HEK293 (cell line): ENCODE measurements at regions not wholly inside any gene's neighbourhood (a gene's known extent, or its start where the extent isn't known, plus 50 kb on each side); places are given as distances from the start of the nearest gene placed in this dataset.

Source experiments
- CTCF ChIA-PET: fragments of 350-600 bp; formaldehyde crosslinking; extraction: SDS; loops from one replicate; lab custom pipeline; 2021; ENCODE audit warnings: antibody characterized with exemption; lab: Yijun Ruan, JAX
- POLR2A ChIA-PET: fragments of 300-600 bp; formaldehyde crosslinking; extraction: SDS; loops from one replicate; lab custom pipeline; 2020; ENCODE audit warnings: antibody characterized with exemption, inconsistent platforms; lab: Yijun Ruan, JAX
- H3K27ac ChIP-seq: fragments of 200-500 bp; sonication (Bioruptor generic); 2 replicates; pipeline ENCODE4 v1.5.1; 2014; ENCODE audit warnings: low read depth, low read length, control low read depth, inconsistent platforms; ENCODE audit errors: extremely low read depth
- H3K36me3 ChIP-seq, 2 experiments: fragments of 200-500 bp in 1 of 2; sonication (Bioruptor generic) in 1 of 2; 1 replicate in 1 of 2; 2 replicates in 1 of 2; pipeline ENCODE4 v1.5.1; 2014 to 2017; ENCODE audit warnings: inconsistent platforms in 2 of 2, low read length in 2 of 2; ENCODE audit not compliant: control insufficient read depth in 2 of 2, insufficient read depth in 1 of 2
- H3K4me1 ChIP-seq: fragments of 200-500 bp; sonication (Bioruptor generic); 2 replicates; pipeline ENCODE4 v1.5.1; 2014; ENCODE audit warnings: mild to moderate bottlenecking, low read length, inconsistent platforms; ENCODE audit not compliant: control insufficient read depth, insufficient read depth
- H3K4me3 ChIP-seq: 2 replicates; pipeline ENCODE4 v1.5.1; 2011; ENCODE audit warnings: low read depth, mild to moderate bottlenecking, control low read depth, low read length, moderate library complexity
- H3K9me3 ChIP-seq: fragments of 200-500 bp; sonication (Bioruptor generic); 2 replicates; pipeline ENCODE4 v1.5.1; 2014; ENCODE audit warnings: low read depth, low read length, inconsistent platforms; ENCODE audit not compliant: control insufficient read depth, insufficient read depth
- ATF2 ChIP-seq: fragments of 450-650 bp; formaldehyde crosslinking; IDR thresholded peaks from 2 replicates; pipeline ENCODE4 v1.5.1; 2016; ENCODE audit warnings: missing biosample characterization, missing genetic modification characterization, low read depth
- HOXA7 ChIP-seq: sonication (generic); formaldehyde crosslinking; IDR thresholded peaks from 2 replicates; pipeline ENCODE4 v1.8.1; 2022; ENCODE audit warnings: missing genetic modification reagents, borderline replicate concordance
- REST ChIP-seq: fragments of 450-650 bp; formaldehyde crosslinking; IDR thresholded peaks from 2 replicates; pipeline ENCODE4 v1.5.1; 2016; ENCODE audit warnings: missing biosample characterization, missing genetic modification characterization
- ZFP37 ChIP-seq: fragments of 450-650 bp; formaldehyde crosslinking; IDR thresholded peaks from 2 replicates; pipeline ENCODE4 v1.5.1; 2016; ENCODE audit warnings: missing biosample characterization, missing genetic modification characterization
- ZIC2 ChIP-seq: fragments of 450-650 bp; formaldehyde crosslinking; IDR thresholded peaks from 2 replicates; pipeline ENCODE4 v1.5.1; 2016; ENCODE audit warnings: missing biosample characterization, missing genetic modification characterization
- ZNF140 ChIP-seq: fragments of 450-650 bp; formaldehyde crosslinking; IDR thresholded peaks from 2 replicates; pipeline ENCODE4 v1.5.1; 2016; ENCODE audit warnings: missing biosample characterization, missing genetic modification characterization
- ZNF146 ChIP-seq: fragments of 450-650 bp; formaldehyde crosslinking; IDR thresholded peaks from 2 replicates; pipeline ENCODE4 v1.5.1; 2016; ENCODE audit warnings: missing biosample characterization, missing genetic modification characterization
- ZNF169 ChIP-seq: fragments of 450-650 bp; formaldehyde crosslinking; IDR thresholded peaks from 2 replicates; pipeline ENCODE4 v1.5.1; 2016; ENCODE audit warnings: missing biosample characterization, missing genetic modification characterization
- ZNF366 ChIP-seq: fragments of 450-650 bp; formaldehyde crosslinking; conservative IDR thresholded peaks from 2 replicates; pipeline ENCODE4 v1.5.1; 2016; ENCODE audit warnings: missing biosample characterization, missing genetic modification characterization
- ZNF549 ChIP-seq: fragments of 450-650 bp; IDR thresholded peaks from 2 replicates; pipeline ENCODE4 v1.5.1; 2018; ENCODE audit warnings: missing biosample characterization, missing genetic modification characterization, mild to moderate bottlenecking, inconsistent platforms, moderate library complexity
- ZNF571 ChIP-seq: fragments of 450-650 bp; formaldehyde crosslinking; IDR thresholded peaks from 2 replicates; pipeline ENCODE4 v1.5.0; 2017; ENCODE audit warnings: missing biosample characterization, missing genetic modification characterization
- ZNF645 ChIP-seq: fragments of 450-650 bp; formaldehyde crosslinking; IDR thresholded peaks from 2 replicates; pipeline ENCODE4; 2016; ENCODE audit warnings: missing biosample characterization, missing genetic modification characterization
- ZNF660 ChIP-seq: fragments of 450-650 bp; IDR thresholded peaks from 2 replicates; pipeline ENCODE4 v1.5.1; 2018; ENCODE audit warnings: missing biosample characterization, mild to moderate bottlenecking, missing genetic modification characterization
- ZNF76 ChIP-seq: fragments of 450-650 bp; formaldehyde crosslinking; IDR thresholded peaks from 2 replicates; pipeline ENCODE4; 2016; ENCODE audit warnings: low read depth, missing biosample characterization, missing genetic modification characterization, borderline replicate concordance
- ZNF830 ChIP-seq: fragments of 450-650 bp; IDR thresholded peaks from 2 replicates; pipeline ENCODE4 v1.5.0; 2018; ENCODE audit warnings: missing biosample characterization, missing genetic modification characterization, low read depth, mild to moderate bottlenecking, moderate library complexity
- ZNF837 ChIP-seq: fragments of 450-650 bp; formaldehyde crosslinking; IDR thresholded peaks from 2 replicates; pipeline ENCODE4 v1.5.1; 2016; ENCODE audit warnings: missing biosample characterization, missing genetic modification characterization
- ZSCAN30 ChIP-seq: fragments of 450-650 bp; IDR thresholded peaks from 2 replicates; pipeline ENCODE4 v1.5.1; 2018; ENCODE audit warnings: missing biosample characterization, mild to moderate bottlenecking, missing genetic modification characterization, moderate library complexity
- ZSCAN4 ChIP-seq: fragments of 450-650 bp; formaldehyde crosslinking; IDR thresholded peaks from 2 replicates; pipeline ENCODE4 v1.5.1; 2017; ENCODE audit warnings: missing biosample characterization, missing genetic modification characterization
- ZSCAN5A ChIP-seq: fragments of 450-650 bp; formaldehyde crosslinking; IDR thresholded peaks from 2 replicates; pipeline ENCODE4 v1.5.1; 2016; ENCODE audit warnings: missing biosample characterization, missing genetic modification characterization

GRCh38 chr1:65584399-65584798 is 163.9 kb downstream of the LEPR start (continued):
- TF ChIP-seq ZFP37 (tag by site-specific recombination) (no peak), ZIC2 (tag by site-specific recombination) (no peak), ZNF169 (tag by site-specific recombination) (no peak), ZNF140 (tag by site-specific recombination) (no peak), ZNF645 (tag by site-specific recombination) (no peak)

GRCh38 chr1:65590279-65590678 is 169.8 kb downstream of the LEPR start:
- Histone ChIP-seq H3K9me3 (no peaks in the 10 kb centered on the region), H3K27ac (no peak overlapping the region), H3K36me3 (no peaks in the 10 kb centered on the region), H3K4me3 (no peak overlapping the region), H3K4me1 (no peaks in the 10 kb centered on the region)
- ChIA-PET CTCF (no interaction called here), POLR2A (no interaction called here)
- TF ChIP-seq ZNF837 (tag by site-specific recombination) (no peak), ZNF76 (no peak), ZNF571 (no peak), HOXA7 (CRISPR knock-in tag) (no peak), ZSCAN4 (tag by site-specific recombination) (no peak), ZNF146 (no peak), ZNF549 (tag by site-specific recombination) (no peak), ZNF830 (no peak)

- H3K36me3 ChIP-seq = no peaks in the 10 kb centered on the region
- ChIA-PET CTCF (interaction anchor here (0.6 to 1.0 kb wide), 3 partner anchors 28 to 1861 kb away, joined by 3 to 5 read pairs (median 5); no protein-coding TSS in a partner anchor), POLR2A (no interaction called here)
- peak; percentile 59; the same call in 1 of the 2 replicates for TF ChIP-seq ATF2 (tag by site-specific recombination)
- no peak for TF ChIP-seq REST
- no peak for TF ChIP-seq ZSCAN5A (tag by site-specific recombination)
- TF ChIP-seq ZNF366 (tag by site-specific recombination) = no peak
- TF ChIP-seq ZNF571 = no peak
- TF ChIP-seq ZSCAN30 (tag by site-specific recombination) = no peak
- no peak for TF ChIP-seq ZNF660 (tag by site-specific recombination)
- H3K27ac ChIP-seq = no peak overlapping the region
- H3K9me3 ChIP-seq = no peaks in the 10 kb centered on the region
- H3K4me3 ChIP-seq = no peak overlapping the region
- H3K4me1 ChIP-seq = no peaks in the 10 kb centered on the region
These were observed 173.0 kb downstream of the LEPR start for GRCh38 chr1:65593516-65593915.
